HG02840 (cell line): ENCODE measurements at regions not wholly inside any gene's neighbourhood (a gene's known extent, or its start where the extent isn't known, plus 50 kb on each side); places are given as distances from the start of the nearest gene placed in this dataset.

Experiments used
- ATAC-seq: cut with Tn5 transposase; IDR thresholded peaks from one replicate; pipeline ENCODE4 v1.9.1; 2021; ENCODE audit warnings: mild to moderate bottlenecking, moderate library complexity, moderate number of reproducible peaks; ENCODE audit not compliant: unreplicated experiment, low FRiP score

DNA sequence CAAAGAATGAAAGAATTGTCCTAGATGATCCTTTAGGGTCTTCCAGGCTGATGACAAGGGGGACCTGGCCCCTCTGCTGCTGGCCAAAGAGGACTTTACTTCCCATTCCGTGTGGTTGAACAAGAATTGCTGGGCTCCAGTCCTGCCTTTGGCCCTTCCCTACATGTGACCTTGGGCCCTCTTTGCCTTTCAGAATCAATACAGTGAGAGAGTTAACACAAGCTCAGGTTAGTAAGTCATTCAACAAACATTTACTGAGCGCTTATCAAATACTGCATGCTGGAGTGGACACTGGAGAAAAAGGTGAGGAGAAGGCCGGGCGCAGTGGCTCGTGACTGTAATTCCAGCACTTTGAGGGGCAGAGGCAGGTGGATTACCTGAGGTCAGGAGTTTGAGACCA is 113.1 kb downstream of the C9orf50 start:
- no peak for ATAC-seq

DNA sequence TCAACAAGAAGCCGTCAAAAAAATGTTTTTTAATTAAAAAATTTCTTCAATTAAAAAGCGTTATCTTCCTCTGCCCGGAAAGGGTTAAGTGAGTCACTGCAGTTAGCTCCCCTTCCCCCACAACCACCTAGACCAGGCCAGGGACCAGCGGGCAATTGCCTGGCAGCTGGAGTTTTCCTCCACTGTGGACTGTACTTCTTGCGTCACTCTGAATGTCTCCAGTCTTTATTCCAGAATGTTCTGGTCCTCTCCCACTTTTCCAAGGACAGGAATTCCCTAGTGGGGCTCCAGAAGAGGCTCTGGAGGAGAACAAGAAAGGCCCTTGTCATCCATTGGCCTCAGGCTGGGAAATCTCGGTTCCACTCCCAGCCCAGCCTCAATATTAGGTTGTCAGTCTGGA is 114.0 kb downstream of the C9orf50 start:
- no peak for ATAC-seq

DNA sequence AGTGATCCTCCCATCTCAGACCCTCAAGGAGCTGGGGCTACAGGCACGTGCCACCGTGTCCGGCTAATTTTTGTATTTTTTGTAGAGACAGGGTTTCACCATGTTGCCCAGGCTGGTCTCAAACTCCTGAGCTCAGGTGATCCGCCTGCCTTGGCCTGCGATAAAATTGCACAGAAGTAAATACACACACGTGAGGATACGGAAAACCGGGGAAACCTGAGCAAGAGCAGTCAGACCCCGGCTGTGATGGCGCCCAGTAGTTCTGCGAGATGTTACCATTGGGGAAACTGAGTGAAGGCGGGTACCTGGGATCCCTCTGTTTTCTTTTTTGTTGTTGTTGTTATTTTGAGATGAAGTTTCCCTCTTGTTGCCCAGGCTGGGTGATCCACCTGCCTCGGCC is 114.9 kb downstream of the C9orf50 start:
- ATAC-seq: no peak

DNA sequence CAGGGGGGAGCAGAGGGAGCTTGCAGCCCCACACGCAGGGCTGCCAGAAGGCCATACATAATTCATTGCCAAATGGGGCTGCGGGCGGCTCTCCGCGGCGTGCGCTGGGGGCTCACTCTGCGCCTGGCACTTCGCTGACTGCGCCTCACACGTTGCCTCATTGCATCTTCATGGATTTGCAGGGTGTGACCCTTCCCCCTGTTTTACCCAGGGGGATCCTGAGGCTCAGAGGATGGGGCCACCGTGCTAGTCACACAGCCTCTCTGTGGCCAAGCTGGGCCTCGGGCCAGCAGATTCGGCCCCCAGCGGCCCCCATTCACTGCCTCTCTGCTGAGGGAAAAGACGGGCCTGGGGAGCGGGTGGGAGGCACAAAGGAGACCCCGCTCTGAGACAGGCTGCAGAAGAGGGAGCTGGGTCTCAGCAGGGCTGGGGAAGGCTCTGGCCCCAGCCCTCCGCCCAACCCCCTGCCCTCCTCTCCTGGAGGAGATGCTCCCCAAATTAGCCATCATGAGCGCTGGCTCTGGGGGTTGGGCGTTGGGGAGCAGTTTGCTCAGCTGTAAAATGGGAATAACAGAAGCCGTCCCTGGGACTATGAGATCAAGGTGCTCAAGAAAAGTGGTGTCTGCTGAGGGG is 115.5 kb downstream of the C9orf50 start:
- no peak for ATAC-seq

DNA sequence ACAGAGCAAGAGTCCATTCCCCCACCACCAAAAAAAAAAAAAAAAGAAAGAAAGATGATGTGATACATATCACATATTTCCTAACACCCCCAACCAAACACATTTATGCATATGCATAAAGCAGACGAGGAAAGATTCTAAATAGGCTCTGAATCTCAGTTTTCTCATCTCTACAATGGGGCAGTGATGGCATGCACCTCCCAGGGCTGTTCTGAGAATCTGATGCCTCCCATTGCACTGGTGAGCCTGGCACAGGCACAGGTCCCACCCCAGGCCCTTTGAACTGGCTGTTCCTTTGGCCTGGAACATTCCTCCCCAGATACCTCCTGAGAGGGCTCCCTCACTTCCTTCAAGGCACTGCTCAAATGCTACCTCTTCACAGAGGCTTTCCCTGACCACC is 116.5 kb downstream of the C9orf50 start:
- ATAC-seq: no peak

DNA sequence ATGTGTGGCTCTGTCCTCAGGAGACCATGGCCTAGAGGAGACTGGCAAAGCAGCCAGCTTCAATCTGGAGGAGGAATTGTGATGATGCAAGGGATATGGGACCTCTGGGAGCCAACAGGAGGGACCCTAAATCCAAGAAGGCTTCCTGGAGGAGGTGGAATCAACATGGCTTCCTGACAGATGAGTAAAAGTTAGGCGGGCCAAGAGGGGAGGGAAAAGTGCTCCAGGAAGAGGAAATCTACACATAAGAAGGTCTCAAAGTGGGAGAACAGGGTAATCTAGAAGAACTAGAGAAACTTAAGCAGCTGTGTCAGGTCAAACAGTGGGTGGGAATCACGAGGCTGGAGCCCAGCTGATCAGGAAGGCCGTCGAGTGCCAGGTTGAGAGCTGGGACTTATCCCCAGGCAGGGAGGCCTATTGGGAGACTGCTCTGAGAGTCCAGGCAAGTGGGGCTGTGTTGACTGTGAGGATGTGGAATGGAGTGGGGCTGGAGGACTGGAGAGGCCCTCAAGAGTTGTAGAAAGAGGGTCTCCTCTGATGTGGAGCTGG is 119.1 kb downstream of the C9orf50 start:
- ATAC-seq: no peak

DNA sequence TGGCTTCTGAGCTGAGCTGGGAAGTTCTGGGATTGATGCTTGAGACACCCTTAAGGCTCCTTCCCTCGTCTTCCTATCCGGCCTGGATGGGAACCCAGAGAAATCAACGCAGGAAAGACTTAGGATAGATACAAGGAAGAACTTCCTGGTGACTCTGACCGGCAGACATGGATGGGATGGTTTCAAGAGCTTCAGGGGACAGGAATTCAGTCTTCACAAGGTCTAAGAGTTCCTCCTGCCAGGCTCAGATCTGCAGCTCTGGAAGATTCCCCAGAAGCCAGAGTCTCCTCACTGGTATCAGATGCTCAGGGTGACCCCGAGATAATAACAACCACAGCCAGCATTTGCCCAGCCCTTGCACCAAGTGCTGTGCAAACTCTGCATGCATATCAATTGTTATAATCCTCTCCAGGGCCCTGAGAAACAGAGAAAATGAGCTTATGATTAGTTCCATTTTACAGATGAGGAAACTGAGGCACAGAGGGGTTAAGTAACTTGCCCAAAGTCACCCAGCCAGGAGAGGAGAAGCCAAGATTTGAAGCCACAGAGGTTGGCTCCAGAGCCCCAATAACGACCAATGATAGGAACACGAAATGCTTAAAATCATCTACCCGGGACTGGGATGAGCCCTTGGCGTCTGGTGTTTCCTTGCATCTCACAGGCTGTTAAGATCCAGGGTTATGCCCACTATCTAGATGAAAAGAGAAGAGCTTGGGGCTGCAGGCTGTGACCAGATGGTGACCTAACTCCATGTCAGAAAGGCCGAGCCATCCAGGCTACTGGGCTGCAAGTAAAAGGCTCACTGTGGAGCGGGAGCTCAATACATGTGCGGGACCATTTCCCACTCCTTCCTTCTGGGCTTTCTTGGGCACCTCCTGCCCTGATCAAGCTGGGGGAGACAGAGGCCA is 119.8 kb downstream of the C9orf50 start:
- no peak for ATAC-seq

DNA sequence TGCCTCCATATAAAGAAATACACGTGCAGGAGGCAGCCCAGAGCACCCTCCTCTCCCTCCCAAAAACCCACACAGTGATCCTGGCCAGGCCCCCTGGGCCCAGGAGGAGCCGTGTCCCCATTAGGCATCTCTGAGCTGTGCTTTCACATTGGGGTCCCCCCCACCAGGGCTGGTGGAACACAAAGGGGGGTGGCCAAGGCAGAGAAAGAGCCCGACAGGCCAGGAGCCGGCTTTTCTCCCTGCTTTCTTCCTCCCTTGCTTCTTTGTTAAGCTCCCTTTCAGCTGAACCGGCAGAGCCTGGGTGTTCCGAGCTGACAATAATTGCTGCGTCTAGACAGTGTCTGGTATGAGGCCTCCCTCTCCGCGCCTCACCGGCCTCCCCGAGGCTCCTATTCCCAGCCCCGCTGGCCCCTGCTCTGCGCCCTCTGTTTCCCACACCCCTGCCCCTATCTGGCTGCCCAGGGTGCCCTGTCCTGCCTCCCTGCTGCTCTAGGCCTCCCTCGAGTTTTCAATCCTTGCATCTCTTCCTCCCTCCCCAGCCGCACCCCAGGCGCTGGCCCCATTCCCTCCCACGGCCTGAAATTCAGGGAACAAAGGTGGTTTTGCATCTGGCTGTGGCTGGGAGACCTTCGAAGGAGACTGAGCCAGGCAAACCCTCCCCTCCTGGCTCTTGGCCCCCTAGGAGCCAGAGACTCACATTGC is 120.6 kb downstream of the C9orf50 start:
- no peak for ATAC-seq

DNA sequence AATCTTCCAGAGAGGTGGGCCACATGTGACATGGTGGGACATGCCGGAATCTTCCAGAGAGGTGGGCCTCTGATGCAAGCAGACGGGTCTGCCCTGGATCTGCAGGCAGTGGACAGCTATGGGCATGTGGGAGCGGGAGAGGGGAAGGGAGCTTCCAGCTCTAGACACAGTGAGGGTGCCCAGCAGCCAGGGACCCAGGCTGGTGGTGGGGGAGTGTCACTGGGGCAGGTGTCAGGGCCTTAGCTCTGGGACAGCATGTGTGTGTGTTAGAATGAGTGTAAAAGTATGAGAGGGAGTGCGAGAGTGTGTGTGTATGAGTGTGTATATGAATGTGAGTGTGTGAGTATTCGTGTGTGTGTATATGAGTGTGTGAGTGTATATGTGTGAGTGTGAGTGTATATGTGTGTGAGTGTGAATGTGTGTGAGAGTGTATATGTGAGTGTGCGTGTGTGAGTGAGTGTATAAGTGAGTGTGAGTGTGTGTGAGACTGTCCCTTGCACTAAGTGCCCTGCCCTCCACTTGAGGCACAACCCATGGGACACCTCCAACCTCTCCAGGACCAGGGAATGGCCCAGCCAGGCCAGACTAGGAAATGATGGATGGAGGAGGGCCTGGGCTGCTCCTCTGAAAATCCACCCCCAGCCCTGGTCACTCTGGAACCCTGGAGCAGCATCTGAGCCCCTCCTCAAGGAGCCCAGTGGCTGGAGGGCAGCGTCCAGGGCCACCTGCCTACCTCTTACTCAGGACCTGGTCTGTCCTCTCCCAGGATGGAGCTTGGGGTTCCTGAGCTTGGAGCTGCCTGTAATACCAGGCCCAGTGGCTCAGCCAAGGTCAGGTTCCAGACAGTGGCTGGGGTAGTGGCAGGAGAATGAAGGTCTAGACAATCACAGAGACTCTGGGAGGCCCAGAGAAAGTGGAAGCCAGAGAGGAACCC is 122.2 kb downstream of the C9orf50 start:
- no peak for ATAC-seq

DNA sequence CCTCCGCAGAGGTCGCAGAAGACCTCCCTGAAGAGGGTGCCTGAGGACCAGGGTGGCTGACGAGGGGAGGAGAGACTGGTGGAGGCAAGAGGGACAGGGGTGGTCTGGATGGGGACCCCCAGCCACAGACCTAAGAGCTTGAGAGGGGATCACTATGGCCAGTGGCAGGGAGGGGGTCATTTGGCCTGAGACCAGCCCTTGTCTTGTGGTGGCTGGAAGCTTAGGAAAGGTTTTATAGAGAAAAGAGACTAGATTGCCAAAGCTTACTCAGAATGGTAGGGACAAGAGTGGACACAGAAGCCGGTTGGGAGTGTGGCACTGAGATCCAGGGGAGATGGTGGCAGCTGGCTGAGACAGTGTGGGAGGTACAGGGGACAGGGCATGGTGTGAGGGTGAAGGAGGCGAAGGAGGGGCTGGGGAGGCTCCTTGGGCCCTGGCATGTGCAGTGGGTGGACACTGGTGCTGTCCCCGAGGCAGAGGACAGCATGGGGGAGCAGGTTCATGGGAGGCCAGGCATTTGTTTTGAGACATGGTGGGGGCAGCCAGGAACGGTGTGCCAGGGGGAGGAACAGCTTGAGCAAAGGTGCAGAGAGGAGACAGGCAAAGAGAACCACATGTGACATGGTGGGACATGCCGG is 123.0 kb downstream of the C9orf50 start:
- no peak for ATAC-seq

DNA sequence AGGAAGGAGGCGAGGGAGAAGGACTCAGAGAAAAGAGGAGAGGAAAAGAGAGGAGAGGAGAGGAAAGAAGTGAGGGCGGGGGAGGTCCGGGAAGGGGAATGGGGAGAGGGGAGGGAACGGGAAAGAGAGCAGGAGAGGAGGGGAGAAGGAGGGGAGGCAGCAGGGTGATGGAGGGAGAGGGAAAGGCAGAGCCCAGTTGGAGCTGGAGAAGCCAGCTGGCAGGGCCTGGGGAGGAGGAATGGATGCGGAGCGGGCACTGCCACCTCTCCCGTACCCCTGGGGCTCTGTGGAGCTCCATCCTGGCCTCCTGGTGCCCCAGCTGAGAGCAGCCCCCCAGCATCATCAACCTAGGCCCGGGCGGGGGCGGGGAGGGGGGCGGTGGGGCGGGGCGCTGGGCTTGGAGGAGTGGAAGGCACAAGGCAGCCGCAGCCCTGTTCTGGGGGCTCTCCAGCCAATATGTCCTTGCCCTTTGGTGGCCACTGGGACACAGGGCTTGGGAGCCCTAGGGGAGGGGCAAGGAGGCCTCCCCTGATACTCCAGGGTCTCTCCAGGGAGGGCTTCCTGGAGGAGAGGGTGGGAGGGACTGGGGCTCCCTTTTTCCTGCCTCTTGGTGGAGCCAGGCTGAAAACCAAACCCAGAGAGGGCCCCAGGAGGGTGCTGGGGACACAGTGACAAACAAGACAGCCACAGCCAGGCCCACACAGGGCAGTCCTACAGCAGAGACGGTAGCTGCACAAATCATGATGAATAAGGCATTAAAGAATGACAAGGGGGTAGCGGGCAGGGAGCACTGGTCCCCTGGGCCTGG is 123.7 kb downstream of the C9orf50 start:
- ATAC-seq: no peak

DNA sequence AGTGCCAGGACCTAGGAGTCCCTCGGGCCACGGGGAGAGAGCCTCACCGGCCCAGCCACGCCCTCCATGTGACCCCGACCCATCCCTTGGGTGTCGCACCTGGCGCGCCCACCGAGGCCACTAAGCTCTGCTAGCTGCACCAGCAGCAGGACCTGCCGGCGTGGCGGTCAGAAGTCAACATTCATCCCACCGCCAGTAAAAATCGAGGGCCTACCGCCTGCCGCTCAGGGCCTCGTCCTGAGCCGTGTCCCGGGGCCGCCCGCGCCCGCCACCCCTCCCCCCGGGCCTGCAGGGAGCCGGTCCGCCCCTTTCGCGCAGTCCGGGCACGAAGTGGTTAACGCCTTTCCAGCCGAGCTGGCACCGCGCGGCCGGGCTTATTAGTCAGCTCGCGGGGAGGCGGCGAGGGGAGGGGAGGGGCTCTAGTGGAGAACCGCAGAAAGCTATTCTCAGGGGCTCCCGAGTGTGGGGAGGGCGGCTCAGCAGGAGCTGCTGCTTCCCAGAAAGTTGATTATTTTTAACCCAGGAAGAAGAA is 124.4 kb downstream of the C9orf50 start:
- no peak for ATAC-seq

DNA sequence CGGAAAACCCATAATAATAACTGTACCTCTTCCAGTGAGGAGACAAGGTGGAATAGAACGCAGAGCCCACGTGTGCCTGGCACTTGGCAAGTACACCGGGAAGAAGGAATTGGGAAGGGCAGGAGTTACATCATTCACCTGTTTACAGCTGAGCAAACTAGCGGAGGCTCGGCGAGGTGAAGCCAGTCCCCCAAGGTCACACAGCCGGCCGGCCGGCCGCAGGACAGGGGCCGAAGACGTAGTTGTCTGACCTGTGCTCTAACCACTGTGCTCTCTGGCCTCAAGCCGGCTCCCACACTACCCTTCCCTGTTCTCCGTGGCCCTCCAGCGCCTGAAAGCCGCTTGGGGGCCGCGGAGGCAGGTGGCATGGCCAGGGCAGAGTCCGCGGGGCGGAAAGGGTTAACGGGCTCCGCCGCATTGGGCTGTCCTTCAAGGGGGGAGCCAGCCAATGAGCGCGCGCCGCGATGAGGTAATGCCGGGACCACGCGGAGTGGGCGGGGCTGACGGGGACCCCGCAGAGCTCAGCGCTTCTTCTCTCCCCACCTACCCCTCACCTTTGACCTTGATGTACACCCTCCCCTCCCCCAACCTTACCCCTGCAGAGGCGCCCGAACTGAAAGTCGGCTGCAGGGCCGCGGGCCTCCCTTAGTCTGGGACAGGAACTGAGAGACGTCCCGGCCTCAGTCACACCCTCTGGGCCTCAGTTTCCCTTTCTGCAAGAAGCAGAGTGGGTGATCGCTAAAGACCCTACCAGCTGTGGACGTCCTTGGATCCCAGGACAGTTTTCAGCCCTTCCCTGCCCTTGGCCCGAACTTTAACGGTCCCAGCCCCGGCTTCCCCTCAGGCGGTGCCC is 125.1 kb downstream of the C9orf50 start:
- ATAC-seq: no peak

DNA sequence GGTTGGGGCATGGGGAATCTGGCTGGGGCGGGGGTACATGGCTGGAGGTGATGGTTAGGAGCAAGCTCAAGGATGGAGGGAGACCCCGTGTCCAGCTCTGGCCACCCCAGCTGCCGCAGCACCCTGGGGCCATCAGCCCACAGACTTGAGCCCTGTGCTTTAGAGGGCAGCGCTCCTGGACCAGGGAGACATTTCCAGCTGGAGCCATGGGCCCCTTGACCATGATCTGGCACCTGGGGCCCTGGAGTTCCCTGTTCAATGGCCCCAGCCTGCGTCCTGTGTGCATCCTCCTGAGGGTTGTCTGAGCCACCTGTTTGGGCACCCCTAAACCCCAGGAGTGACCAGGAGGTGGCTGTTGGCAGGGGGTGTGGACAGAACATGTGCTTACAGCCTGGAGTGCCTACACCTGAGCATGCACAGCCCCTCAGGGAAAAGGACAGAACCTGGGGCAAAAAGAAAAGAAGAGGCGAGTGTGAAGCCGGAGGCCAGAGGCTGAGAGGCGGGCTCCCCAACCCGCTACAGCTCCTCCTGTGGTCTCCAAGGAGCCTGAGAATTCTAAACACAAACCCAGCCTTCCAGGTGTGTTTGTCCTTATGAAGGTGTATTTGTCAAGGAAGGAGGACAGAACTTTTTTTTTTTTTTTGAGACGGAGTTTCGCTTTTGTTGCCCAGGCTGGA is 126.7 kb downstream of the C9orf50 start:
- ATAC-seq: no peak

DNA sequence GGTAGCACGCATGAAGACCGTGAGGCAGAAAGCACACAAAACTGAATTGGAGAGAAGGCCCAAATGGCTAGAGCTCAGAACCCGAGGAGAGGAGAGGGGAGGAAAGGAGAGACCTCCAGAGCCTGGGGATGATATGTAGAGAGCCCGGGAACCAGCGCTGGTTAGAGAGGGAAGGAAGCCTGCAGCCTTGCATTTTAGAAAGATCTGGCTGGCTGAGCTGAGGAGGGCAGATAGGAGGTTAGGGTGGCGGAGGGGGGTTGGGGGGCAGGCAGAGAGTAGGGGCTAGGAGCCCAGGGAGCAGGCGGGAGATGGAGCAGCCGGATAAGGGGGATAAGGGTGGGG is 127.2 kb downstream of the C9orf50 start:
- ATAC-seq: no peak

DNA sequence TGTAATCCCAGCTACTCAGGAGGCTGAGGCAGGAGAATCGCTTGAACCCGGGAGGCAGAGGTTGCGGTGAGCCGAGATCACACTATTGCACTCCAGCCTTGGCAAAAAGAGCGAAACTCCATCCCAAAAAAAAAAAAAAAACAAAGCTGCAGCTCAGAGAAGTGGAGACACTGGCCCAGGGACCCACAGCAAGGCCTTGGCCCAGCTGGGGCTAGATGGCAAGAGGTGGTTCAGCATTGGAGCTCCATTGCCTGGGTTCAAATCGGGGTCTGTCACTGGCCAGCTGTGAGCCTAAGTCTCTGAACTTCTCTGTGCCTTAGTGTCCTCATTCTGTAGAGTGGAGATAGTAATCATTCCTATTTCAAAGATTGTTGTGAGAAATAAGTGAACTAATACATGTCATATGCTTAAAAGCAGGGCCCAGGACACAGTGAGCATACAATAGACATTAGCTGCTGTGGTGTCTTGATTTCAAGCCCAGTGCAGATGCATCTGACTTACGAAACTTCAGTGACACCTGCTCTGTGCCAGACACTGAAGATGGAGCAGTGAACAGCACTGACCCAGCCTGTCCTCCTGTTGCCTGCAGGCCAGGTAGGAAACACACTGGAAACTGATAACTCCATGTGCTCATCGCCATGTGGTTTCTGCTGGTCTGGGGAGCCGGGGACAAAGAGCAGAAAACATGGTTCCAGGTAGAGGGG is 127.7 kb downstream of the C9orf50 start:
- no peak for ATAC-seq

DNA sequence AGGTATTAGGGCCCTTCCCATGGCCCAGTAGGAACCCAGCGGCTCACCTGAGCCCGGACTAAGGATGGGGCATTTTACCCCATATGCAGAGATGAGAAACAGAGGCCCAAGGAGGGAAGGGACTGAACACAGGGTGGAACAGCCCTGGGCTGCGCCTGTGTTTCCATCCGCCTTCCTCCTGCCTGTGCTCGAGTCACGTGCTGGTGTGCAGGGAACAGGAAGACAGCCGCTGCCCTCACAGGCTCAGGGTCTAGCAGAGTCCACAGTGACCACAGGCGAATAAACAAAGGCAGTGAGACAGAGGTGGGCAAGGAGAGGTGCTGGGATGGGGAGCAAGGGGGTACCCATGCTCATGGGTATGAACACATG is 129.4 kb downstream of the C9orf50 start:
- no peak for ATAC-seq
